Common myeloid progenitor, CD34-positive (primary cell): ENCODE measurements at regions not wholly inside any gene's neighbourhood (a gene's known extent, or its start where the extent isn't known, plus 50 kb on each side); places are given as distances from the start of the nearest gene placed in this dataset.
"Not testable (repeated sequence)": the region's sequence is repeated elsewhere in the genome, so short reads cannot be mapped to it uniquely, and the experiment has no call there.

Experiments used
- CTCF ChIA-PET: fragments of 350-600 bp; sonication (Branson Sonifier 250); formaldehyde crosslinking; loops from one replicate; lab custom pipeline; 2021; ENCODE audit warnings: antibody characterized with exemption; lab: Charles Lee
- POLR2A ChIA-PET: fragments of 350-600 bp; sonication (Branson Sonifier 250); formaldehyde crosslinking; loops from one replicate; lab custom pipeline; 2021; ENCODE audit warnings: antibody characterized with exemption; lab: Charles Lee
- DNase-seq, 3 donors: peaks; one replicate each; pipeline versions ENCODE4 v3.0.0 to v3.0.0-alpha.2; 2013
- H3K27ac ChIP-seq, 2 experiments: 1 replicate in 1 of 2; 2 replicates in 1 of 2; pipeline ENCODE4 v1.7.0; 2013; ENCODE audit warnings: inconsistent platforms in 2 of 2, low read length in 2 of 2, mild to moderate bottlenecking in 2 of 2, low read depth in 1 of 2, moderate library complexity in 1 of 2; ENCODE audit not compliant: severe bottlenecking in 2 of 2, insufficient read depth in 1 of 2, poor library complexity in 1 of 2
- H3K27me3 ChIP-seq, 5 experiments: replicated peaks in 2 of 5; 1 replicate in 3 of 5; 2 replicates in 2 of 5; pipeline versions ENCODE4 v1.6.1 to v1.7.0; 2013; ENCODE audit warnings: low read length in 4 of 5, mild to moderate bottlenecking in 2 of 5, moderate library complexity in 2 of 5, inconsistent platforms in 1 of 5; ENCODE audit not compliant: insufficient read depth in 5 of 5, control insufficient read depth in 4 of 5
- H3K36me3 ChIP-seq, 4 experiments: 1 replicate in 2 of 4; 2 replicates in 2 of 4; pipeline versions ENCODE4 v1.6.1 to v1.7.0; 2013; ENCODE audit warnings: low read length in 3 of 4, control low read depth in 1 of 4, mild to moderate bottlenecking in 1 of 4; ENCODE audit not compliant: control insufficient read depth in 4 of 4, insufficient read depth in 4 of 4
- H3K4me1 ChIP-seq, 4 experiments: 1 replicate in 3 of 4; 2 replicates in 1 of 4; pipeline versions ENCODE4 v1.6.1 to v1.7.1; 2013; ENCODE audit warnings: low read length in 3 of 4, mild to moderate bottlenecking in 3 of 4, control low read depth in 1 of 4, inconsistent platforms in 1 of 4, moderate library complexity in 1 of 4; ENCODE audit not compliant: control insufficient read depth in 4 of 4, insufficient read depth in 4 of 4; ENCODE audit errors: control extremely low read depth in 1 of 4
- H3K4me3 ChIP-seq, 7 experiments: 1 replicate in 4 of 7; 2 replicates in 3 of 7; pipeline versions ENCODE4 v1.5.1 to v1.7.0; 2013; ENCODE audit warnings: mild to moderate bottlenecking in 7 of 7, low read length in 6 of 7, moderate library complexity in 6 of 7, inconsistent platforms in 2 of 7, low read depth in 2 of 7, control low read depth in 1 of 7; ENCODE audit not compliant: insufficient read depth in 4 of 7, control insufficient read depth in 1 of 7; ENCODE audit errors: extremely low read depth in 1 of 7
- H3K9me3 ChIP-seq, 5 experiments: 1 replicate in 4 of 5; 2 replicates in 1 of 5; pipeline versions ENCODE4 v1.6.1 to v1.7.1; 2013; ENCODE audit warnings: low read length in 4 of 5, mild to moderate bottlenecking in 2 of 5, inconsistent platforms in 1 of 5, low read depth in 1 of 5, moderate library complexity in 1 of 5; ENCODE audit not compliant: control insufficient read depth in 4 of 5, insufficient read depth in 2 of 5; ENCODE audit errors: control extremely low read depth in 1 of 5
- whole genome bisulfite sequencing: methylation state at CpG from one replicate; pipeline ENCODE4 v1.1.5; 2013; ENCODE audit not compliant: insufficient coverage; 5-methylcytosine and 5-hydroxymethylcytosine counted together

DNA sequence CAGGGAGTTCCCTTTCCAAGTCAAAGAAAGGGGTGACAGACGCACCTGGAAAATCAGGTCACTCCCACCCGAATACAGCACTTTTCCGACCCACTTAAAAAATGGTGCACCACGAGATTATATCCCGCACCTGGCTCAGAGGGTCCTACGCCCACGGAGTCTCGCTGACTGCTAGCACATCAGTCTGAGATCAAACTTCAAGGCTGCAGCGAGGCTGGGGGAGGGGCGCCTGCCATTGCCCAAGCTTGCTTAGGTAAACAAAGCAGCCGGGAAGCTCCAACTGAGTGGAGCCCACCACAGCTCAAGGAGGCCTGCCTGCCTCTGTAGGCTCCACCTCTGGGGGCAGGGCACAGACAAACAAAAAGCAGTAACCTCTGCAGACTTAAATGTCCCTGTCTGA is 277.8 kb upstream of the ARHGAP42 start:
- POLR2A ChIA-PET, H3K27me3 ChIP-seq, CTCF ChIA-PET, H3K27ac ChIP-seq, H3K4me1 ChIP-seq, DNase-seq, H3K36me3 ChIP-seq, H3K4me3 ChIP-seq, H3K9me3 ChIP-seq: not testable (repeated sequence)
- 96% methylated on average over 7 of the region's 11 CpGs for WGBS

- H3K9me3 ChIP-seq, result peaks cover 0 to 12% (median 0%) of the 10 kb centered on the region in 5 experiments
- no peaks in the 10 kb centered on the region for H3K4me1 ChIP-seq
- H3K27ac ChIP-seq, result no peak overlapping the region
- H3K27me3 ChIP-seq, result no peaks in the 10 kb centered on the region
- H3K36me3 ChIP-seq, result no peaks in the 10 kb centered on the region
- H3K4me3 ChIP-seq, result no peak overlapping the region
- ChIA-PET CTCF (no interaction called here), POLR2A (no interaction called here)
- DNase-seq, result no peak
- 80% methylated on average over 1 of the region's 2 CpGs for WGBS
Observed at GRCh38 chr11:100419518-100419917, 267.6 kb upstream of the ARHGAP42 start.

GRCh38 chr11:100434821-100435641 is 252.1 kb upstream of the ARHGAP42 start:
- POLR2A ChIA-PET, result no interaction called here
- no peak overlapping the region for H3K4me3 ChIP-seq
- no peaks in the 10 kb centered on the region for H3K36me3 ChIP-seq
- no peaks in the 10 kb centered on the region for H3K4me1 ChIP-seq
- no peak overlapping the region for H3K27ac ChIP-seq
- no peaks in the 10 kb centered on the region for H3K9me3 ChIP-seq
- 94% methylated on average over 5 of the region's 10 CpGs for WGBS
- DNase-seq, result no peak
- no peaks in the 10 kb centered on the region for H3K27me3 ChIP-seq
- CTCF ChIA-PET, result no interaction called here

- 71% methylated on average over 1 of the region's 2 CpGs for WGBS
- Histone ChIP-seq H3K9me3 (peaks cover 0 to 2% (median 0%) of the 10 kb centered on the region in 5 experiments), H3K36me3 (no peaks in the 10 kb centered on the region), H3K4me3 (no peak overlapping the region), H3K27me3 (no peaks in the 10 kb centered on the region), H3K4me1 (no peaks in the 10 kb centered on the region), H3K27ac (no peak overlapping the region)
- DNase-seq, result no peak
- ChIA-PET CTCF (no interaction called here), POLR2A (no interaction called here)
Observed at GRCh38 chr11:100438376-100438775, 248.7 kb upstream of the ARHGAP42 start.

DNA sequence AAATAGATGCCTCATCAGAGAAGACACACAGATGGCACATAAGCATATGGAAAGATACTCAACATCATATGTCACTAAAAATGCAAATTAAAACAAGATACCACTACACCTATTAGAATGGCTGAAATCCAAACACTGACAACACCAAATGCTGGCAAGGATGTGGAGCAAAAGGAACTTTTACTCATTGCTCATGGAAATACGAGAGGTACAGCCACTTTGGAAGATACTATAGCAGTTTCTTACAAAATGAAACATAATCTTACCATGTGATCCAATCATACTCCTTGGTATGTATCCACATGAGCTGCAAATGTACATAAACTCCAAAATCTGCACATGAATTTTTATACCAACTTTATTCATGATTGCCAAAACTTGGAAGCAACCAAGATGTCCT is 246.0 kb upstream of the ARHGAP42 start:
- 90% methylated on average over 1 of the region's 1 CpG for WGBS
- Histone ChIP-seq H3K27me3 (no peaks in the 10 kb centered on the region), H3K27ac (no peak overlapping the region), H3K36me3 (no peaks in the 10 kb centered on the region), H3K4me3 (no peak overlapping the region), H3K4me1 (no peaks in the 10 kb centered on the region), H3K9me3 (peaks cover 0 to 2% (median 0%) of the 10 kb centered on the region in 5 experiments)
- DNase-seq, result no peak
- ChIA-PET POLR2A (interaction anchor here (0.6 kb wide), 1 partner anchor 556 kb away, joined by 3 read pairs; no protein-coding TSS in a partner anchor), CTCF (no interaction called here)

- H3K36me3 ChIP-seq, result no peaks in the 10 kb centered on the region
- ChIA-PET POLR2A (no interaction called here), CTCF (no interaction called here)
- no peak for DNase-seq
- 88% methylated on average over 3 of the region's 3 CpGs for WGBS
- no peak overlapping the region for H3K27ac ChIP-seq
- H3K4me1 ChIP-seq, result no peaks in the 10 kb centered on the region
- no peaks in the 10 kb centered on the region for H3K27me3 ChIP-seq
- peaks cover 0 to 2% (median 0%) of the 10 kb centered on the region in 5 experiments for H3K9me3 ChIP-seq
- H3K4me3 ChIP-seq, result no peak overlapping the region
Observed at GRCh38 chr11:100442017-100442416, 245.1 kb upstream of the ARHGAP42 start.

GRCh38 chr11:100445231-100445735 is 241.8 kb upstream of the ARHGAP42 start:
- Histone ChIP-seq H3K4me1 (no peaks in the 10 kb centered on the region), H3K27ac (no peak overlapping the region), H3K9me3 (peaks cover 0 to 2% (median 0%) of the 10 kb centered on the region in 5 experiments), H3K4me3 (no peak overlapping the region), H3K36me3 (no peaks in the 10 kb centered on the region), H3K27me3 (no peaks in the 10 kb centered on the region)
- 38% methylated on average over 2 of the region's 2 CpGs for WGBS
- no peak for DNase-seq
- POLR2A ChIA-PET, result no interaction called here
- CTCF ChIA-PET, result no interaction called here
